Panc1 (cell line): ENCODE measurements at regions not wholly inside any gene's neighbourhood (a gene's known extent, or its start where the extent isn't known, plus 50 kb on each side); places are given as distances from the start of the nearest gene placed in this dataset.

Experiments used
- ATAC-seq: fragments of 200-7000 bp; cut with Tn5 transposase; 2 replicates; pipeline ENCODE4 v1.9.1; 2020; ENCODE audit warnings: mild to moderate bottlenecking, moderate library complexity
- BruUV-seq: library from RNA; stranded (reverse); fragments of 400-500 nt; replicated peaks from 2 replicates; lab custom pipeline; 2021; lab: Mats Ljungman, UMichigan
- CTCF ChIA-PET: fragments of 300-600 bp; sonication (Branson Sonifier 250); formaldehyde crosslinking; loops from one replicate; lab custom pipeline; 2022; ENCODE audit warnings: antibody characterized with exemption; lab: Charles Lee
- POLR2A ChIA-PET: fragments of 300-600 bp; sonication (Branson Sonifier 250); formaldehyde crosslinking; loops from one replicate; lab custom pipeline; 2022; ENCODE audit warnings: antibody characterized with exemption; lab: Charles Lee
- DNase-seq: peaks from one replicate; pipeline ENCODE4 v3.0.0-alpha.2; 2010; ENCODE audit warnings: low read depth, low spot score
- H3K27ac ChIP-seq: 2 replicates; pipeline ENCODE4 v1.5.1; 2011; ENCODE audit warnings: mild to moderate bottlenecking, low read length, inconsistent platforms
- H3K27me3 ChIP-seq: fragments of 200-500 bp; sonication (Bioruptor generic); 2 replicates; pipeline ENCODE4 v1.6.0; 2014; ENCODE audit warnings: low read length, inconsistent platforms; ENCODE audit not compliant: control insufficient read depth, insufficient read depth
- H3K36me3 ChIP-seq: fragments of 200-500 bp; sonication (Bioruptor generic); 2 replicates; pipeline ENCODE4 v1.5.1; 2014; ENCODE audit warnings: inconsistent platforms, mild to moderate bottlenecking, low read length, moderate library complexity; ENCODE audit not compliant: control insufficient read depth, insufficient read depth
- H3K4me1 ChIP-seq: 2 replicates; pipeline ENCODE4 v1.5.1; 2011; ENCODE audit warnings: inconsistent platforms, mild to moderate bottlenecking, low read length, moderate library complexity; ENCODE audit not compliant: control insufficient read depth, insufficient read depth
- H3K4me3 ChIP-seq, 2 experiments: 2 replicates each; pipeline ENCODE4 v1.5.1; 2011 to 2012; ENCODE audit warnings: low read depth in 2 of 2, low read length in 2 of 2, mild to moderate bottlenecking in 2 of 2, inconsistent platforms in 1 of 2, moderate library complexity in 1 of 2
- H3K9me3 ChIP-seq: fragments of 200-500 bp; sonication (Bioruptor generic); 2 replicates; pipeline ENCODE4 v1.5.1; 2014; ENCODE audit warnings: low read depth, mild to moderate bottlenecking, inconsistent platforms, low read length, moderate library complexity; ENCODE audit not compliant: control insufficient read depth, insufficient read depth
- CTCF ChIP-seq: fragments of 450-650 bp; IDR thresholded peaks from 2 replicates; pipeline ENCODE4 v1.5.1; 2017; ENCODE audit warnings: mild to moderate bottlenecking
- POLR2AphosphoS5 ChIP-seq: IDR thresholded peaks from 2 replicates; pipeline ENCODE4 v1.6.1; 2012; ENCODE audit warnings: mild to moderate bottlenecking, low read depth, low read length, moderate library complexity
- REST ChIP-seq, 2 experiments: IDR thresholded peaks; 2 replicates each; pipeline ENCODE4 v1.6.1; 2011 to 2012; ENCODE audit warnings: low read depth in 2 of 2, control low read depth in 1 of 2, low read length in 1 of 2, mild to moderate bottlenecking in 1 of 2, moderate library complexity in 1 of 2; ENCODE audit not compliant: insufficient read depth in 1 of 2
- SIN3A ChIP-seq: IDR thresholded peaks from 2 replicates; pipeline ENCODE4 v1.6.1; 2012; ENCODE audit warnings: low read depth, mild to moderate bottlenecking, low read length, moderate library complexity, borderline replicate concordance; ENCODE audit not compliant: insufficient read depth
- TCF7L2 ChIP-seq: IDR thresholded peaks from 2 replicates; pipeline ENCODE4 v1.6.1; 2011; ENCODE audit warnings: mild to moderate bottlenecking, low read depth, low read length, inconsistent platforms
- in situ Hi-C: cut with HindIII; loops from 2 replicates; pipeline ENCODE4 v1.10.0; 2016; ENCODE audit warnings: low sequenced_read_pairs, low pct_unique_long_range_greater_than_20kb
- intact Hi-C: fragments of 100-400 bp; cut with micrococcal nuclease; formaldehyde crosslinking; loops from one replicate; pipeline ENCODE4 v1.10.0; 2022; ENCODE audit not compliant: unreplicated experiment

- in situ Hi-C loops = no loop called here
- no peak for ATAC-seq
- DNase-seq = no peak
- Histone ChIP-seq H3K27ac (no peak overlapping the region), H3K36me3 (no peaks in the 10 kb centered on the region), H3K27me3 (no peaks in the 10 kb centered on the region), H3K4me3 (no peak overlapping the region), H3K4me1 (no peaks in the 10 kb centered on the region), H3K9me3 (no peaks in the 10 kb centered on the region)
- intact Hi-C loops = no loop called here
- POLR2A ChIA-PET = no interaction called here
- CTCF ChIA-PET = no interaction called here
- no TSS peak for BruUV-seq
- TF ChIP-seq SIN3A (no peak), CTCF (no peak), TCF7L2 (no peak), POLR2AphosphoS5 (no peak), REST (IDR thresholded peaks at IDR 0.05; ENCODE audit: insufficient read depth in 1 of 2, low read depth in 2 of 2, low read length in 1 of 2) (no peak)
Observed at GRCh38 chr6:133764008-133764753, 124.7 kb upstream of the TCF21 start.

GRCh38 chr6:133764754-133765208 is 124.1 kb upstream of the TCF21 start:
- no peaks in the 10 kb centered on the region for H3K27me3 ChIP-seq
- CTCF ChIA-PET = no interaction called here
- DNase-seq (no peak), ATAC-seq (no peak)
- no peaks in the 10 kb centered on the region for H3K4me1 ChIP-seq
- no peaks in the 10 kb centered on the region for H3K36me3 ChIP-seq
- no peak for TF ChIP-seq SIN3A
- TF ChIP-seq REST (IDR thresholded peaks at IDR 0.05; ENCODE audit: insufficient read depth in 1 of 2, low read depth in 2 of 2, low read length in 1 of 2) = no peak
- no peak for TF ChIP-seq CTCF
- TF ChIP-seq TCF7L2 = no peak
- no peak for TF ChIP-seq POLR2AphosphoS5
- no peak overlapping the region for H3K27ac ChIP-seq
- BruUV-seq = no TSS peak
- no peaks in the 10 kb centered on the region for H3K9me3 ChIP-seq
- in situ Hi-C loops (no loop called here), intact Hi-C loops (no loop called here)
- H3K4me3 ChIP-seq = no peak overlapping the region
- POLR2A ChIA-PET = no interaction called here
